Neural progenitor cell (in vitro differentiated cells): ENCODE measurements at regions not wholly inside any gene's neighbourhood (a gene's known extent, or its start where the extent isn't known, plus 50 kb on each side); places are given as distances from the start of the nearest gene placed in this dataset.

Source experiments
- DNase-seq: peaks from one replicate; pipeline ENCODE4 v3.0.0-alpha.2; 2016; ENCODE audit warnings: low spot score
- H2AFZ ChIP-seq: fragments of 200-600 bp; sonication (generic); replicated peaks from 2 replicates; pipeline ENCODE4 v1.6.1; 2016; ENCODE audit warnings: antibody characterized with exemption
- H3F3A ChIP-seq: fragments of 200-600 bp; sonication (generic); 2 replicates; pipeline ENCODE4 v1.6.1; 2016; ENCODE audit warnings: antibody characterized with exemption, low read depth
- H3K27ac ChIP-seq: fragments of 200-600 bp; sonication (generic); 2 replicates; pipeline ENCODE4 v1.5.1; 2016; ENCODE audit warnings: mild to moderate bottlenecking
- H3K27me3 ChIP-seq: fragments of 200-600 bp; sonication (generic); 2 replicates; pipeline ENCODE4 v1.6.1; 2016; ENCODE audit warnings: mild to moderate bottlenecking, moderate library complexity
- H3K36me3 ChIP-seq: fragments of 200-600 bp; sonication (generic); 2 replicates; pipeline ENCODE4 v1.5.1; 2016
- H3K4me1 ChIP-seq: fragments of 200-600 bp; sonication (generic); 2 replicates; pipeline ENCODE4 v1.6.1; 2016; ENCODE audit warnings: mixed run types
- H3K4me2 ChIP-seq: fragments of 200-600 bp; sonication (generic); 2 replicates; pipeline ENCODE4 v1.6.1; 2016
- H3K4me3 ChIP-seq: fragments of 200-600 bp; sonication (generic); 2 replicates; pipeline ENCODE4 v1.5.1; 2016
- H3K79me2 ChIP-seq: fragments of 200-600 bp; sonication (generic); 2 replicates; pipeline ENCODE4 v1.6.1; 2016; ENCODE audit warnings: low read depth
- H3K9ac ChIP-seq: fragments of 200-600 bp; sonication (generic); 2 replicates; pipeline ENCODE4 v1.6.1; 2016
- H3K9me3 ChIP-seq: fragments of 200-600 bp; sonication (generic); 2 replicates; pipeline ENCODE4 v1.5.1; 2016; ENCODE audit warnings: low read depth
- H4K20me1 ChIP-seq: fragments of 200-600 bp; sonication (generic); 2 replicates; pipeline ENCODE4 v1.6.1; 2016; ENCODE audit warnings: low read depth
- H3K27ac Mint-ChIP-seq: 3 replicates; pipeline ENCODE4 v1.8.0; 2021; ENCODE audit warnings: mixed read lengths
- H3K27me3 Mint-ChIP-seq: 2 replicates; pipeline ENCODE4 v1.8.0; 2022; ENCODE audit warnings: low read depth, mild to moderate bottlenecking, inconsistent platforms, moderate library complexity, mixed read lengths; ENCODE audit not compliant: insufficient read depth
- H3K36me3 Mint-ChIP-seq: 3 replicates; pipeline ENCODE4 v1.8.0; 2021; ENCODE audit warnings: mixed read lengths
- H3K4me1 Mint-ChIP-seq: 3 replicates; pipeline ENCODE4 v1.8.0; 2021; ENCODE audit warnings: mixed read lengths
- H3K4me3 Mint-ChIP-seq: 3 replicates; pipeline ENCODE4 v1.8.0; 2021; ENCODE audit warnings: mild to moderate bottlenecking, moderate library complexity, mixed read lengths
- H3K9me3 Mint-ChIP-seq: 3 replicates; pipeline ENCODE4 v1.8.0; 2020; ENCODE audit warnings: mixed read lengths
- CTCF ChIP-seq: fragments of 200-600 bp; sonication (generic); IDR thresholded peaks from 2 replicates; pipeline ENCODE4 v1.5.1; 2017; ENCODE audit warnings: antibody characterized with exemption, mild to moderate bottlenecking
- EZH2 ChIP-seq: fragments of 200-600 bp; sonication (generic); IDR thresholded peaks from 2 replicates; pipeline ENCODE4 v1.6.1; 2017; ENCODE audit warnings: antibody characterized with exemption, mild to moderate bottlenecking, moderate library complexity
- EZH2phosphoT487 ChIP-seq: fragments of 200-600 bp; sonication (generic); IDR thresholded peaks from 2 replicates; pipeline ENCODE4 v1.6.1; 2017; ENCODE audit warnings: antibody characterized with exemption

- H3K9me3 ChIP-seq: peaks cover 7% of the 10 kb centered on the region
Observed at GRCh38 chrX:8003147-8003883, 76.1 kb upstream of the PNPLA4 start.

GRCh38 chrX:7996851-7997250 lies 69.6 kb upstream of the PNPLA4 start:
- no peaks in the 10 kb centered on the region for H3K79me2 ChIP-seq
- no peak for TF ChIP-seq CTCF
- TF ChIP-seq EZH2phosphoT487: no peak
- no peak for TF ChIP-seq EZH2
- Mint-ChIP-seq H3K4me1 (no peaks in the 10 kb centered on the region), H3K4me3 (no peak overlapping the region), H3K27ac (no peak overlapping the region), H3K27me3 (no peaks in the 10 kb centered on the region), H3K36me3 (no peaks in the 10 kb centered on the region), H3K9me3 (peaks cover 3% of the 10 kb centered on the region)
- no peak overlapping the region for H3K4me2 ChIP-seq
- H3K36me3 ChIP-seq: no peaks in the 10 kb centered on the region
- no peaks in the 10 kb centered on the region for H3K9me3 ChIP-seq
- H4K20me1 ChIP-seq: no peaks in the 10 kb centered on the region
- no peak overlapping the region for H2AFZ ChIP-seq
- no peak for DNase-seq
- H3K4me3 ChIP-seq: no peak overlapping the region
- H3K9ac ChIP-seq: no peak overlapping the region
- no peaks in the 10 kb centered on the region for H3K4me1 ChIP-seq
- H3F3A ChIP-seq: no peaks in the 10 kb centered on the region
- no peak overlapping the region for H3K27ac ChIP-seq
- H3K27me3 ChIP-seq: no peaks in the 10 kb centered on the region

More at GRCh38 chrX:8003147-8003883, 76.1 kb upstream of the PNPLA4 start:
- Histone ChIP-seq H3K36me3 (no peaks in the 10 kb centered on the region), H2AFZ (no peak overlapping the region), H3K9ac (no peak overlapping the region), H3K27me3 (no peaks in the 10 kb centered on the region), H3K27ac (no peak overlapping the region), H3K4me2 (no peak overlapping the region), H3K4me3 (no peak overlapping the region), H3K79me2 (no peaks in the 10 kb centered on the region), H3F3A (no peaks in the 10 kb centered on the region), H3K4me1 (no peaks in the 10 kb centered on the region), H4K20me1 (no peaks in the 10 kb centered on the region)
- DNase-seq: no peak
- Mint-ChIP-seq H3K27ac (no peak overlapping the region), H3K36me3 (peaks cover 2% of the 10 kb centered on the region), H3K4me1 (no peaks in the 10 kb centered on the region), H3K27me3 (peaks cover 3% of the 10 kb centered on the region), H3K9me3 (peaks cover 3% of the 10 kb centered on the region), H3K4me3 (no peak overlapping the region)
- TF ChIP-seq CTCF: no peak
- TF ChIP-seq EZH2phosphoT487: no peak
- TF ChIP-seq EZH2: no peak

- Histone ChIP-seq H3K27ac (no peak overlapping the region), H3K27me3 (no peaks in the 10 kb centered on the region), H3K4me1 (no peaks in the 10 kb centered on the region), H3K79me2 (no peaks in the 10 kb centered on the region), H3K4me2 (no peak overlapping the region), H3K4me3 (no peak overlapping the region), H3K9ac (no peak overlapping the region), H4K20me1 (no peaks in the 10 kb centered on the region), H3F3A (no peaks in the 10 kb centered on the region), H2AFZ (no peak overlapping the region), H3K9me3 (no peaks in the 10 kb centered on the region), H3K36me3 (no peaks in the 10 kb centered on the region)
- TF ChIP-seq EZH2 (no peak), EZH2phosphoT487 (no peak), CTCF (peak; percentile 68)
- Mint-ChIP-seq H3K9me3 (peaks cover 3% of the 10 kb centered on the region), H3K4me1 (no peaks in the 10 kb centered on the region), H3K36me3 (no peaks in the 10 kb centered on the region), H3K4me3 (no peak overlapping the region), H3K27ac (no peak overlapping the region), H3K27me3 (no peaks in the 10 kb centered on the region)
- DNase-seq: peak; percentile 46
Observed at GRCh38 chrX:7996414-7996813, 69.2 kb upstream of the PNPLA4 start.
